ENCODE measurements at regions not wholly inside any gene's neighbourhood (a gene's known extent, or its start where the extent isn't known, plus 50 kb on each side); places are given as distances from the start of the nearest gene placed in this dataset.

- Histone ChIP-seq H4K20me1 (ENCODE audit: low read depth, low read length) (no peaks in the 10 kb centered on the region), H3K9me3 (ENCODE audit: insufficient read depth, low read length) (no peaks in the 10 kb centered on the region), H2AFZ (ENCODE audit: low read depth, low read length, severe bottlenecking) (no peak overlapping the region), H3K4me2 (ENCODE audit: low read depth, low read length, poor library complexity, severe bottlenecking) (no peak overlapping the region), H3K9ac (ENCODE audit: low read length) (no peak overlapping the region), H3K4me3 (ENCODE audit: insufficient read depth, low read length, poor library complexity, severe bottlenecking) (no peak overlapping the region), H3F3A (ENCODE audit: insufficient read depth) (no peaks in the 10 kb centered on the region), H3K27ac (ENCODE audit: low read depth, low read length) (no peak overlapping the region), H3K9me2 (replicated peaks; ENCODE audit: insufficient read depth, low read length) (no peaks in the 10 kb centered on the region), H3K27me3 (ENCODE audit: low read length) (no peaks in the 10 kb centered on the region), H3K36me3 (ENCODE audit: low read length) (no peaks in the 10 kb centered on the region), H3K79me2 (ENCODE audit: insufficient read depth, low read length) (no peaks in the 10 kb centered on the region)
- TF ChIP-seq, protein P1, sequence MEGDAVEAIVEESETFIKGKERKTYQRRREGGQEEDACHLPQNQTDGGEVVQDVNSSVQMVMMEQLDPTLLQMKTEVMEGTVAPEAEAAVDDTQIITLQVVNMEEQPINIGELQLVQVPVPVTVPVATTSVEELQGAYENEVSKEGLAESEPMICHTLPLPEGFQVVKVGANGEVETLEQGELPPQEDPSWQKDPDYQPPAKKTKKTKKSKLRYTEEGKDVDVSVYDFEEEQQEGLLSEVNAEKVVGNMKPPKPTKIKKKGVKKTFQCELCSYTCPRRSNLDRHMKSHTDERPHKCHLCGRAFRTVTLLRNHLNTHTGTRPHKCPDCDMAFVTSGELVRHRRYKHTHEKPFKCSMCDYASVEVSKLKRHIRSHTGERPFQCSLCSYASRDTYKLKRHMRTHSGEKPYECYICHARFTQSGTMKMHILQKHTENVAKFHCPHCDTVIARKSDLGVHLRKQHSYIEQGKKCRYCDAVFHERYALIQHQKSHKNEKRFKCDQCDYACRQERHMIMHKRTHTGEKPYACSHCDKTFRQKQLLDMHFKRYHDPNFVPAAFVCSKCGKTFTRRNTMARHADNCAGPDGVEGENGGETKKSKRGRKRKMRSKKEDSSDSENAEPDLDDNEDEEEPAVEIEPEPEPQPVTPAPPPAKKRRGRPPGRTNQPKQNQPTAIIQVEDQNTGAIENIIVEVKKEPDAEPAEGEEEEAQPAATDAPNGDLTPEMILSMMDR (IDR thresholded peaks at IDR 0.05; ENCODE audit: insufficient read depth, low read length, poor library complexity, severe bottlenecking), result no peak
- no peak for TF ChIP-seq EZH2phosphoT487 (conservative IDR thresholded peaks at IDR 0.05; ENCODE audit: low read length)
Observed at GRCh38 chr6:140228491-140228890, 854.0 kb upstream of the CITED2 start.

- Histone ChIP-seq H3F3A (ENCODE audit: insufficient read depth) (no peaks in the 10 kb centered on the region), H3K36me3 (ENCODE audit: low read length) (no peaks in the 10 kb centered on the region), H3K9ac (ENCODE audit: low read length) (no peak overlapping the region), H2AFZ (ENCODE audit: low read depth, low read length, severe bottlenecking) (no peak overlapping the region), H3K27ac (ENCODE audit: low read depth, low read length) (no peak overlapping the region), H4K20me1 (ENCODE audit: low read depth, low read length) (no peaks in the 10 kb centered on the region), H3K27me3 (ENCODE audit: low read length) (no peaks in the 10 kb centered on the region), H3K4me2 (ENCODE audit: low read depth, low read length, poor library complexity, severe bottlenecking) (no peak overlapping the region), H3K9me3 (ENCODE audit: insufficient read depth, low read length) (no peaks in the 10 kb centered on the region), H3K4me3 (ENCODE audit: insufficient read depth, low read length, poor library complexity, severe bottlenecking) (no peak overlapping the region), H3K79me2 (ENCODE audit: insufficient read depth, low read length) (no peaks in the 10 kb centered on the region), H3K9me2 (replicated peaks; ENCODE audit: insufficient read depth, low read length) (no peaks in the 10 kb centered on the region)
- TF ChIP-seq, protein P1 (IDR thresholded peaks at IDR 0.05; ENCODE audit: insufficient read depth, low read length, poor library complexity, severe bottlenecking), result no peak
- no peak for TF ChIP-seq EZH2phosphoT487 (conservative IDR thresholded peaks at IDR 0.05; ENCODE audit: low read length)
Observed at GRCh38 chr6:140226637-140227036, 852.2 kb upstream of the CITED2 start.

- H3K27me3 ChIP-seq (ENCODE audit: low read length), result no peaks in the 10 kb centered on the region
- H3K27ac ChIP-seq (ENCODE audit: low read depth, low read length), result no peak overlapping the region
- H3K9ac ChIP-seq (ENCODE audit: low read length), result no peak overlapping the region
- no peaks in the 10 kb centered on the region for H3K36me3 ChIP-seq (ENCODE audit: low read length)
- no peaks in the 10 kb centered on the region for H3K9me3 ChIP-seq (ENCODE audit: insufficient read depth, low read length)
- no peak overlapping the region for H3K4me3 ChIP-seq (ENCODE audit: insufficient read depth, low read length, poor library complexity, severe bottlenecking)
- TF ChIP-seq, protein P1 (IDR thresholded peaks at IDR 0.05; ENCODE audit: insufficient read depth, low read length, poor library complexity, severe bottlenecking), result no peak
- no peak for TF ChIP-seq EZH2phosphoT487 (conservative IDR thresholded peaks at IDR 0.05; ENCODE audit: low read length)
- no peaks in the 10 kb centered on the region for H3F3A ChIP-seq (ENCODE audit: insufficient read depth)
- no peak overlapping the region for H3K4me2 ChIP-seq (ENCODE audit: low read depth, low read length, poor library complexity, severe bottlenecking)
- no peaks in the 10 kb centered on the region for H3K79me2 ChIP-seq (ENCODE audit: insufficient read depth, low read length)
- no peak overlapping the region for H2AFZ ChIP-seq (ENCODE audit: low read depth, low read length, severe bottlenecking)
- no peaks in the 10 kb centered on the region for H4K20me1 ChIP-seq (ENCODE audit: low read depth, low read length)
- no peaks in the 10 kb centered on the region for H3K9me2 ChIP-seq (replicated peaks; ENCODE audit: insufficient read depth, low read length)
Observed at GRCh38 chr6:140225701-140226436, 851.4 kb upstream of the CITED2 start.
